HCT116 (cell line): ENCODE measurements at regions not wholly inside any gene's neighbourhood (a gene's known extent, or its start where the extent isn't known, plus 50 kb on each side); places are given as distances from the start of the nearest gene placed in this dataset.

Experiments used
- CEBPB ChIP-seq: IDR thresholded peaks from 2 replicates; pipeline ENCODE4 v1.6.1; 2012; ENCODE audit warnings: low read depth
- CTCF ChIP-seq, 3 experiments: fragments of 200-600 bp in 1 of 3; sonication (generic) in 1 of 3; IDR thresholded peaks in 2 of 3; conservative IDR thresholded peaks in 1 of 3; 2 replicates each; pipeline ENCODE4 v1.5.1; 2012 to 2017; ENCODE audit warnings: low read depth in 2 of 3, low read length in 2 of 3, antibody characterized with exemption in 1 of 3, borderline replicate concordance in 1 of 3, control low read depth in 1 of 3, mild to moderate bottlenecking in 1 of 3, mixed read lengths in 1 of 3, mixed run types in 1 of 3, moderate library complexity in 1 of 3; ENCODE audit not compliant: insufficient read depth in 1 of 3
- EGR1 ChIP-seq: IDR thresholded peaks from 2 replicates; pipeline ENCODE4 v1.6.1; 2012; ENCODE audit warnings: low read depth
- ELF1 ChIP-seq: IDR thresholded peaks from 2 replicates; pipeline ENCODE4 v1.6.1; 2012; ENCODE audit warnings: low read depth, borderline replicate concordance
- EZH2 ChIP-seq: fragments of 200-600 bp; sonication (generic); IDR thresholded peaks from 2 replicates; pipeline ENCODE4 v1.6.1; 2017; ENCODE audit warnings: antibody characterized with exemption, mixed run types
- EZH2phosphoT487 ChIP-seq: fragments of 200-600 bp; IDR thresholded peaks from 2 replicates; pipeline ENCODE4 v1.6.1; 2018; ENCODE audit warnings: antibody characterized with exemption, borderline replicate concordance
- MAX ChIP-seq: IDR thresholded peaks from 2 replicates; pipeline ENCODE4 v1.6.1; 2012
- POLR2A ChIP-seq: IDR thresholded peaks from 2 replicates; pipeline ENCODE4 v1.7.0; 2011; ENCODE audit warnings: borderline replicate concordance; ENCODE audit not compliant: insufficient read depth, insufficient read length; ENCODE audit errors: extremely low read depth
- POLR2AphosphoS5 ChIP-seq: IDR thresholded peaks from 2 replicates; pipeline ENCODE4 v1.6.1; 2011; ENCODE audit warnings: mild to moderate bottlenecking, low read depth, low read length, moderate library complexity
- RAD21 ChIP-seq: IDR thresholded peaks from 2 replicates; pipeline ENCODE4 v1.6.1; 2012; ENCODE audit warnings: low read depth, mild to moderate bottlenecking
- REST ChIP-seq: IDR thresholded peaks from 2 replicates; pipeline ENCODE4 v1.6.1; 2012; ENCODE audit warnings: low read depth
- SP1 ChIP-seq: IDR thresholded peaks from 2 replicates; pipeline ENCODE4 v1.6.1; 2012; ENCODE audit warnings: low read depth
- SRF ChIP-seq: IDR thresholded peaks from 2 replicates; pipeline ENCODE4 v1.6.1; 2012; ENCODE audit warnings: low read depth
- YY1 ChIP-seq: IDR thresholded peaks from 2 replicates; pipeline ENCODE4 v1.6.1; 2011; ENCODE audit warnings: low read length, low read depth, moderate library complexity, mild to moderate bottlenecking; ENCODE audit not compliant: insufficient replicate concordance; ENCODE audit errors: extremely low read depth

- TF ChIP-seq ELF1 = no peak
- TF ChIP-seq CTCF (IDR thresholded peaks at IDR 0.05 in 2 of 3, conservative IDR thresholded peaks at IDR 0.05 in 1 of 3; ENCODE audit: borderline replicate concordance in 1 of 3, insufficient read depth in 1 of 3, low read depth in 2 of 3, low read length in 2 of 3) = no peak
- no peak for TF ChIP-seq POLR2AphosphoS5
- TF ChIP-seq EZH2phosphoT487 = no peak
- no peak for TF ChIP-seq REST
- no peak for TF ChIP-seq EZH2
- TF ChIP-seq EGR1 = no peak
- no peak for TF ChIP-seq RAD21
- no peak for TF ChIP-seq CEBPB
- no peak for TF ChIP-seq SRF
- TF ChIP-seq POLR2A = no peak
- TF ChIP-seq MAX = no peak
- no peak for TF ChIP-seq SP1
- no peak for TF ChIP-seq YY1
These were observed 71.1 kb upstream of the EMX2 start for GRCh38 chr10:117471344-117471874.
